ENCODE measurements at regions not wholly inside any gene's neighbourhood (a gene's known extent, or its start where the extent isn't known, plus 50 kb on each side); places are given as distances from the start of the nearest gene placed in this dataset.
"Not testable (repeated sequence)": the region's sequence is repeated elsewhere in the genome, so short reads cannot be mapped to it uniquely, and the experiment has no call there.

- TF ChIP-seq EZH2 (IDR thresholded peaks at IDR 0.05; ENCODE audit: borderline replicate concordance, low read length); CTCF (conservative IDR thresholded peaks at IDR 0.05 in 1 of 2, IDR thresholded peaks at IDR 0.05 in 1 of 2; ENCODE audit: extremely low read depth in 1 of 2, insufficient read depth in 1 of 2, low read depth in 1 of 2, low read length in 2 of 2): not testable (repeated sequence)
These were observed 840.5 kb upstream of the CHORDC1 start for GRCh38 chr11:91063399-91063798.
